ENCODE measurements at regions not wholly inside any gene's neighbourhood (a gene's known extent, or its start where the extent isn't known, plus 50 kb on each side); places are given as distances from the start of the nearest gene placed in this dataset.

GRCh38 chr5:96120120-96120519 lies 158.5 kb upstream of the ELL2 start:
- H3K9me2 ChIP-seq (ENCODE audit: low read depth, low read length): no peaks in the 10 kb centered on the region
- TF ChIP-seq CTCF (IDR thresholded peaks at IDR 0.05; ENCODE audit: low read length): no peak
- no peak for TF ChIP-seq EZH2 (IDR thresholded peaks at IDR 0.05; ENCODE audit: borderline replicate concordance, low read length)
- no peak overlapping the region for H2AFZ ChIP-seq (ENCODE audit: low read length)
- no peak overlapping the region for H3K4me3 ChIP-seq (ENCODE audit: low read depth, low read length, poor library complexity, severe bottlenecking)
- no peak overlapping the region for H3K4me2 ChIP-seq (ENCODE audit: low read length)
- H3K4me1 ChIP-seq (ENCODE audit: insufficient read depth, low read length, severe bottlenecking): no peaks in the 10 kb centered on the region
- H3K9me3 ChIP-seq (ENCODE audit: low read length): no peaks in the 10 kb centered on the region
- no peak overlapping the region for H3K27ac ChIP-seq (ENCODE audit: low read depth, low read length, poor library complexity, severe bottlenecking)
- no peaks in the 10 kb centered on the region for H3K36me3 ChIP-seq (ENCODE audit: insufficient read depth, low read length)
- H3K79me2 ChIP-seq (ENCODE audit: insufficient read depth, low read length): no peaks in the 10 kb centered on the region
- no peak overlapping the region for H3K9ac ChIP-seq (ENCODE audit: low read length)
- no peaks in the 10 kb centered on the region for H3F3A ChIP-seq (ENCODE audit: insufficient read depth, low read length)
- no peaks in the 10 kb centered on the region for H4K20me1 ChIP-seq (ENCODE audit: insufficient read depth, low read length)
- H3K27me3 ChIP-seq (ENCODE audit: insufficient read depth, low read length): no peaks in the 10 kb centered on the region

- H3K27ac ChIP-seq (ENCODE audit: low read depth, low read length, poor library complexity, severe bottlenecking): no peak overlapping the region
- H4K20me1 ChIP-seq (ENCODE audit: insufficient read depth, low read length): no peaks in the 10 kb centered on the region
- no peaks in the 10 kb centered on the region for H3F3A ChIP-seq (ENCODE audit: insufficient read depth, low read length)
- H3K9ac ChIP-seq (ENCODE audit: low read length): no peak overlapping the region
- H3K4me3 ChIP-seq (ENCODE audit: low read depth, low read length, poor library complexity, severe bottlenecking): no peak overlapping the region
- H3K27me3 ChIP-seq (ENCODE audit: insufficient read depth, low read length): no peaks in the 10 kb centered on the region
- H3K79me2 ChIP-seq (ENCODE audit: insufficient read depth, low read length): no peaks in the 10 kb centered on the region
- H2AFZ ChIP-seq (ENCODE audit: low read length): no peak overlapping the region
- H3K4me1 ChIP-seq (ENCODE audit: insufficient read depth, low read length, severe bottlenecking): no peaks in the 10 kb centered on the region
- H3K9me3 ChIP-seq (ENCODE audit: low read length): no peaks in the 10 kb centered on the region
- no peaks in the 10 kb centered on the region for H3K9me2 ChIP-seq (ENCODE audit: low read depth, low read length)
- TF ChIP-seq CTCF (IDR thresholded peaks at IDR 0.05; ENCODE audit: low read length) (no peak), EZH2 (IDR thresholded peaks at IDR 0.05; ENCODE audit: borderline replicate concordance, low read length) (no peak)
- no peak overlapping the region for H3K4me2 ChIP-seq (ENCODE audit: low read length)
- no peaks in the 10 kb centered on the region for H3K36me3 ChIP-seq (ENCODE audit: insufficient read depth, low read length)
Observed at GRCh38 chr5:96117771-96118651, 156.4 kb upstream of the ELL2 start.

- no peak overlapping the region for H3K4me2 ChIP-seq (ENCODE audit: low read length)
- H3K27ac ChIP-seq (ENCODE audit: low read depth, low read length, poor library complexity, severe bottlenecking): no peak overlapping the region
- H3K9me3 ChIP-seq (ENCODE audit: low read length): no peaks in the 10 kb centered on the region
- H4K20me1 ChIP-seq (ENCODE audit: insufficient read depth, low read length): no peaks in the 10 kb centered on the region
- no peak overlapping the region for H3K9ac ChIP-seq (ENCODE audit: low read length)
- H3K4me3 ChIP-seq (ENCODE audit: low read depth, low read length, poor library complexity, severe bottlenecking): no peak overlapping the region
- no peaks in the 10 kb centered on the region for H3F3A ChIP-seq (ENCODE audit: insufficient read depth, low read length)
- TF ChIP-seq CTCF (IDR thresholded peaks at IDR 0.05; ENCODE audit: low read length) (no peak), EZH2 (IDR thresholded peaks at IDR 0.05; ENCODE audit: borderline replicate concordance, low read length) (no peak)
- H3K27me3 ChIP-seq (ENCODE audit: insufficient read depth, low read length): no peaks in the 10 kb centered on the region
- no peaks in the 10 kb centered on the region for H3K79me2 ChIP-seq (ENCODE audit: insufficient read depth, low read length)
- H2AFZ ChIP-seq (ENCODE audit: low read length): no peak overlapping the region
- no peaks in the 10 kb centered on the region for H3K9me2 ChIP-seq (ENCODE audit: low read depth, low read length)
- no peaks in the 10 kb centered on the region for H3K36me3 ChIP-seq (ENCODE audit: insufficient read depth, low read length)
- H3K4me1 ChIP-seq (ENCODE audit: insufficient read depth, low read length, severe bottlenecking): no peaks in the 10 kb centered on the region
Observed at GRCh38 chr5:96115147-96115807, 153.6 kb upstream of the ELL2 start.
